Smooth muscle cell (in vitro differentiated cells): ENCODE measurements at regions not wholly inside any gene's neighbourhood (a gene's known extent, or its start where the extent isn't known, plus 50 kb on each side); places are given as distances from the start of the nearest gene placed in this dataset.

Experiments
- DNase-seq: peaks from one replicate; lab custom pipeline; 2025; ENCODE audit not compliant: unreplicated experiment; lab: John Stamatoyannopoulos, UW
- H2AFZ ChIP-seq: fragments of 200-600 bp; sonication (generic); 2 replicates; pipeline ENCODE4 v1.6.0; 2016; ENCODE audit warnings: antibody characterized with exemption, low read depth, mild to moderate bottlenecking
- H3F3A ChIP-seq: fragments of 200-600 bp; sonication (generic); 2 replicates; pipeline ENCODE4 v1.6.0; 2017; ENCODE audit warnings: antibody characterized with exemption, low read depth
- H3K27ac ChIP-seq: fragments of 200-600 bp; sonication (generic); 2 replicates; pipeline ENCODE4 v1.5.1; 2016; ENCODE audit warnings: low read depth, mild to moderate bottlenecking
- H3K27me3 ChIP-seq: fragments of 200-600 bp; sonication (generic); 2 replicates; pipeline ENCODE4 v1.6.1; 2016; ENCODE audit warnings: low read depth, mild to moderate bottlenecking
- H3K36me3 ChIP-seq: fragments of 200-600 bp; sonication (generic); 2 replicates; pipeline ENCODE4 v1.5.1; 2016; ENCODE audit warnings: low read depth
- H3K4me1 ChIP-seq: fragments of 200-600 bp; sonication (generic); 2 replicates; pipeline ENCODE4 v1.5.1; 2016; ENCODE audit warnings: low read depth
- H3K4me2 ChIP-seq: fragments of 200-600 bp; sonication (generic); 2 replicates; pipeline ENCODE4 v1.6.0; 2016; ENCODE audit warnings: mild to moderate bottlenecking
- H3K4me3 ChIP-seq: fragments of 200-600 bp; sonication (generic); 2 replicates; pipeline ENCODE4 v1.5.1; 2016; ENCODE audit warnings: mild to moderate bottlenecking
- H3K79me2 ChIP-seq: fragments of 200-600 bp; sonication (generic); 2 replicates; pipeline ENCODE4 v1.6.0; 2016; ENCODE audit warnings: low read depth, mild to moderate bottlenecking
- H3K9ac ChIP-seq: fragments of 200-600 bp; sonication (generic); 2 replicates; pipeline ENCODE4 v1.6.0; 2016; ENCODE audit warnings: low read depth
- H3K9me3 ChIP-seq: fragments of 200-600 bp; sonication (generic); replicated peaks from 2 replicates; pipeline ENCODE4 v1.5.1; 2016; ENCODE audit warnings: low read depth
- H4K20me1 ChIP-seq: fragments of 200-600 bp; sonication (generic); 2 replicates; pipeline ENCODE4 v1.6.0; 2016; ENCODE audit warnings: low read depth
- CTCF ChIP-seq: fragments of 200-600 bp; sonication (generic); IDR thresholded peaks from 2 replicates; pipeline ENCODE4 v1.5.1; 2017; ENCODE audit warnings: borderline replicate concordance, mild to moderate bottlenecking, antibody characterized with exemption; ENCODE audit not compliant: insufficient read depth, poor library complexity, severe bottlenecking
- WGBS: methylation state at CpG from one replicate; pipeline ENCODE4 v1.1.7; 2016; ENCODE audit warnings: low lambda C conversion rate; 5-methylcytosine and 5-hydroxymethylcytosine counted together

DNA sequence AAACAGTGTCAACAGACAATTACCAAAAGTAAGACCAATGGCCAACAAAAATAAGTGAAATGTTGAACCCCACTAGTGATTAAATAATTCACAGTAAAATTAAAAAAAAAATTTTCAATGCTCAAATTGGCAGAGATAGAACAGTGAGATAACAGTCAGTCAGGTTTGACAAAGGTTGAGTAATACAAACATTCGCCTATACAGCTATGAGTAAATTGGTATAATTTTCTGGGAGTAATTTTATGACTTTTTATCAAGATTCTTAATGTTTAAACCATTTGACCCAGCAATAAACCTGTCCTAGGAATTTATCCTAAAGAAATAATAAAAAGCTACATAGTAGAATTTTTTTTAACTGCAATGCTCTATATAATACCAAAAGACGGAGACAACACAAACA lies 64.9 kb upstream of the SHH start:
- Histone ChIP-seq H3K4me1 (no peaks in the 10 kb centered on the region), H3F3A (no peaks in the 10 kb centered on the region), H3K79me2 (no peaks in the 10 kb centered on the region), H3K36me3 (no peaks in the 10 kb centered on the region), H3K4me3 (no peak overlapping the region), H3K27ac (no peak overlapping the region), H3K9me3 (no peaks in the 10 kb centered on the region), H3K4me2 (no peak overlapping the region), H3K9ac (no peak overlapping the region), H2AFZ (no peak overlapping the region), H3K27me3 (no peaks in the 10 kb centered on the region), H4K20me1 (no peaks in the 10 kb centered on the region)
- WGBS = 80% methylated on average over 2 of the region's 2 CpGs
- no peak for DNase-seq
- TF ChIP-seq CTCF = no peak

DNA sequence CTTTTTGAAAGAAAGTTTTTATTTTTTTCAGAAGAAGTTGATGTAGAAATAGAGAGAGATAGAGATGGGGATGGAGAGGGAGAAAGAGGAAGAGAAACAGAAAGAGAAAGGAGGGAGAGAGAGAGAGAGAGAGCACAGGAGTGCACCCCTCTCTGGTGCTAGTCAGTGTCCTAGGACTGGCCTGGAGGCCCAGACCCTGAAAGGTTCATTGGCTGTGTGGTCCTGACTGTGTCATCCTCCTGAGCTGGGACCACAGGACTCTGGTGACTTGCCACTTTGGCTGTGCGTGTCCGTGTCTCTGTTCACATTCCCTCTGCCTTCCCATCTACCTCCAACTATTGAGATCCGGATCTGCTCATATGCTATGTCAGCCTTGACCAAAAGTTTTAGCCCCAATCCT lies 62.1 kb upstream of the SHH start:
- no peaks in the 10 kb centered on the region for H3K36me3 ChIP-seq
- DNase-seq = no peak
- no peak overlapping the region for H3K9ac ChIP-seq
- no peaks in the 10 kb centered on the region for H3K27me3 ChIP-seq
- H3K4me3 ChIP-seq = no peak overlapping the region
- WGBS = 92% methylated on average over 3 of the region's 3 CpGs
- no peak overlapping the region for H3K4me2 ChIP-seq
- no peak overlapping the region for H3K27ac ChIP-seq
- H3K4me1 ChIP-seq = no peaks in the 10 kb centered on the region
- TF ChIP-seq CTCF = no peak
- H4K20me1 ChIP-seq = no peaks in the 10 kb centered on the region
- H3K79me2 ChIP-seq = no peaks in the 10 kb centered on the region
- no peaks in the 10 kb centered on the region for H3K9me3 ChIP-seq
- H2AFZ ChIP-seq = no peak overlapping the region
- H3F3A ChIP-seq = no peaks in the 10 kb centered on the region

- DNase-seq = no peak
Measured at GRCh38 chr7:155874010-155874409, 61.7 kb upstream of the SHH start.

More at GRCh38 chr7:155874010-155874409, 61.7 kb upstream of the SHH start:
- TF ChIP-seq CTCF = no peak
- no peaks in the 10 kb centered on the region for H4K20me1 ChIP-seq
- H3K9me3 ChIP-seq = no peaks in the 10 kb centered on the region
- no peaks in the 10 kb centered on the region for H3K79me2 ChIP-seq
- no peak overlapping the region for H3K9ac ChIP-seq
- H3F3A ChIP-seq = no peaks in the 10 kb centered on the region
- no peak overlapping the region for H3K27ac ChIP-seq
- H3K4me1 ChIP-seq = no peaks in the 10 kb centered on the region
- H2AFZ ChIP-seq = no peak overlapping the region
- WGBS = 88% methylated on average over 6 of the region's 6 CpGs
- H3K4me2 ChIP-seq = no peak overlapping the region
- H3K4me3 ChIP-seq = no peak overlapping the region
- H3K36me3 ChIP-seq = no peaks in the 10 kb centered on the region
- no peaks in the 10 kb centered on the region for H3K27me3 ChIP-seq
